ENCODE measurements at regions not wholly inside any gene's neighbourhood (a gene's known extent, or its start where the extent isn't known, plus 50 kb on each side); places are given as distances from the start of the nearest gene placed in this dataset.

DNA sequence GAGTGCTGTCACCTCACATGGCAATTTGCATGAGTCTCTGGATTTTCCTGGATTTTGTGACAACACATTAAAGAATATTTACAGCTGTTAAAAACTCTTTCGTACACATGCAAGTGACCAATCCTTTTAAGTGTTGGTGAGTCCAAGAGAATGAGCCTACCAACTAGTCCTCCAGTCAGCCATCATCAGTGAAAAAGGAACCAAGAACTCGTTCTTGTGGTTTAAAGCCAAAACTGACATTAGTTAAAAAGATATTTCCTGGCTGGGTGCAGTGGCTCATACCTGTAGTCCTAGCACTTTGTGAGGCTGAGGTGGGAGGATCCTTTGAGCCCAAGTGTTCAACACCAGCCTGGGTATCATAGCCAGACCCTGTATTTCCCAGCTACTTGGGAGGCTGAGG lies 215.4 kb upstream of the ITGA4 start:
- TF ChIP-seq, protein P1, sequence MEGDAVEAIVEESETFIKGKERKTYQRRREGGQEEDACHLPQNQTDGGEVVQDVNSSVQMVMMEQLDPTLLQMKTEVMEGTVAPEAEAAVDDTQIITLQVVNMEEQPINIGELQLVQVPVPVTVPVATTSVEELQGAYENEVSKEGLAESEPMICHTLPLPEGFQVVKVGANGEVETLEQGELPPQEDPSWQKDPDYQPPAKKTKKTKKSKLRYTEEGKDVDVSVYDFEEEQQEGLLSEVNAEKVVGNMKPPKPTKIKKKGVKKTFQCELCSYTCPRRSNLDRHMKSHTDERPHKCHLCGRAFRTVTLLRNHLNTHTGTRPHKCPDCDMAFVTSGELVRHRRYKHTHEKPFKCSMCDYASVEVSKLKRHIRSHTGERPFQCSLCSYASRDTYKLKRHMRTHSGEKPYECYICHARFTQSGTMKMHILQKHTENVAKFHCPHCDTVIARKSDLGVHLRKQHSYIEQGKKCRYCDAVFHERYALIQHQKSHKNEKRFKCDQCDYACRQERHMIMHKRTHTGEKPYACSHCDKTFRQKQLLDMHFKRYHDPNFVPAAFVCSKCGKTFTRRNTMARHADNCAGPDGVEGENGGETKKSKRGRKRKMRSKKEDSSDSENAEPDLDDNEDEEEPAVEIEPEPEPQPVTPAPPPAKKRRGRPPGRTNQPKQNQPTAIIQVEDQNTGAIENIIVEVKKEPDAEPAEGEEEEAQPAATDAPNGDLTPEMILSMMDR (conservative IDR thresholded peaks at IDR 0.05; ENCODE audit: low read depth, low read length) = no peak
- TF ChIP-seq POLR2A (IDR thresholded peaks at IDR 0.05; ENCODE audit: low read depth, low read length) (no peak), CHD1 (IDR thresholded peaks at IDR 0.05; ENCODE audit: low read depth, low read length) (no peak), SMC3 (IDR thresholded peaks at IDR 0.05; ENCODE audit: low read depth, low read length) (no peak), BHLHE40 (IDR thresholded peaks at IDR 0.05; ENCODE audit: low read depth, low read length) (no peak), RAD21 (IDR thresholded peaks at IDR 0.05; ENCODE audit: low read length) (no peak), FOS (IDR thresholded peaks at IDR 0.05; ENCODE audit: low read depth, low read length) (no peak), CEBPB (IDR thresholded peaks at IDR 0.05; ENCODE audit: low read depth, low read length) (no peak), MAFK (IDR thresholded peaks at IDR 0.05; ENCODE audit: low read depth, low read length) (no peak), MXI1 (IDR thresholded peaks at IDR 0.05; ENCODE audit: borderline replicate concordance, low read depth, low read length) (no peak)
